H1 (cell line): ENCODE measurements at regions not wholly inside any gene's neighbourhood (a gene's known extent, or its start where the extent isn't known, plus 50 kb on each side); places are given as distances from the start of the nearest gene placed in this dataset.

ENCODE experiments used
- ATF2 ChIP-seq: IDR thresholded peaks from 2 replicates; pipeline ENCODE4 v1.6.1; 2012; ENCODE audit warnings: low read length, inconsistent platforms
- BRCA1 ChIP-seq: IDR thresholded peaks from 2 replicates; pipeline ENCODE4 v1.6.1; 2012; ENCODE audit warnings: low read depth, low read length, improper control_type of control experiment
- CBX5 ChIP-seq: fragments of 300-800, 300-1000 bp; sonication (generic); IDR thresholded peaks from 2 replicates; pipeline ENCODE4 v1.7.1; 2016; ENCODE audit warnings: antibody characterized with exemption, low read length, low read depth
- CHD2 ChIP-seq: IDR thresholded peaks from 2 replicates; pipeline ENCODE4 v1.6.1; 2012; ENCODE audit warnings: low read length, improper control_type of control experiment
- GABPA ChIP-seq: IDR thresholded peaks from 2 replicates; pipeline ENCODE4 v1.6.1; 2011; ENCODE audit warnings: mild to moderate bottlenecking, low read length, moderate library complexity, borderline replicate concordance; ENCODE audit not compliant: insufficient read depth
- HDAC6 ChIP-seq: IDR thresholded peaks from one replicate; pipeline ENCODE4 v1.7.1; 2012; ENCODE audit warnings: low read depth, mild to moderate bottlenecking, inconsistent platforms, low read length, moderate library complexity
- JUND ChIP-seq: IDR thresholded peaks from 2 replicates; pipeline ENCODE4 v1.6.1; 2011; ENCODE audit warnings: mild to moderate bottlenecking, improper control_type of control experiment, low read length
- MAX ChIP-seq: IDR thresholded peaks from 2 replicates; pipeline ENCODE4 v1.6.1; 2012; ENCODE audit warnings: inconsistent platforms
- NANOG ChIP-seq: IDR thresholded peaks from 2 replicates; pipeline ENCODE4 v1.6.1; 2011; ENCODE audit warnings: low read length, low read depth, mild to moderate bottlenecking, inconsistent platforms; ENCODE audit not compliant: insufficient read depth, poor library complexity, severe bottlenecking
- PHF8 ChIP-seq: fragments of 200-600 bp; sonication (generic); conservative IDR thresholded peaks from 2 replicates; pipeline ENCODE4 v1.7.1; 2012; ENCODE audit warnings: low read depth, mild to moderate bottlenecking, inconsistent platforms, low read length, moderate library complexity
- SIN3A ChIP-seq, 2 experiments: IDR thresholded peaks in 1 of 2; conservative IDR thresholded peaks in 1 of 2; 2 replicates each; pipeline ENCODE4 v1.6.1; 2011 to 2012; ENCODE audit warnings: low read length in 2 of 2, improper control_type of control experiment in 1 of 2, low read depth in 1 of 2, mild to moderate bottlenecking in 1 of 2

GRCh38 chr6:14734416-14735340, 511.2 kb upstream of the JARID2 start (continued):
- no peak for TF ChIP-seq HDAC6
- TF ChIP-seq MAX: no peak
- TF ChIP-seq CHD2: no peak
- no peak for TF ChIP-seq SIN3A (conservative IDR thresholded peaks at IDR 0.05 in 1 of 2, IDR thresholded peaks at IDR 0.05 in 1 of 2; ENCODE audit: low read depth in 1 of 2, low read length in 2 of 2)
- TF ChIP-seq PHF8: no peak
- TF ChIP-seq CBX5: no peak
- no peak for TF ChIP-seq BRCA1
- TF ChIP-seq ATF2: no peak
- no peak for TF ChIP-seq JUND
- TF ChIP-seq NANOG: no peak
- TF ChIP-seq GABPA: no peak
